H9 (cell line): ENCODE measurements at regions not wholly inside any gene's neighbourhood (a gene's known extent, or its start where the extent isn't known, plus 50 kb on each side); places are given as distances from the start of the nearest gene placed in this dataset.
A peak's percentile ranks its signal among the peaks of the same experiment; 100 is the strongest.

Experiments
- DNase-seq: peaks from one replicate; pipeline ENCODE4 v3.0.0-alpha.2; 2017
- H2AFZ ChIP-seq: one replicate; pipeline ENCODE4 v1.6.1; 2013; ENCODE audit warnings: mild to moderate bottlenecking, low read length, control low read depth, moderate library complexity
- H2AK5ac ChIP-seq: 2 replicates; pipeline ENCODE4 v1.6.1; 2013; ENCODE audit warnings: low read length, control low read depth, mixed read lengths; ENCODE audit not compliant: insufficient read length
- H2BK120ac ChIP-seq: one replicate; pipeline ENCODE4 v1.6.1; 2013; ENCODE audit warnings: low read depth, mild to moderate bottlenecking, low read length, control low read depth, inconsistent platforms; ENCODE audit not compliant: poor library complexity, severe bottlenecking
- H2BK12ac ChIP-seq: 2 replicates; pipeline ENCODE4 v1.6.1; 2013; ENCODE audit warnings: low read length, control low read depth, mixed read lengths, low read depth; ENCODE audit not compliant: insufficient read length
- H2BK15ac ChIP-seq: 2 replicates; pipeline ENCODE4 v1.6.1; 2013; ENCODE audit warnings: low read depth, low read length, control low read depth
- H2BK20ac ChIP-seq: one replicate; pipeline ENCODE4 v1.6.1; 2013; ENCODE audit warnings: low read depth, mild to moderate bottlenecking, low read length, control low read depth, inconsistent platforms; ENCODE audit not compliant: poor library complexity, severe bottlenecking
- H2BK5ac ChIP-seq: 2 replicates; pipeline ENCODE4 v1.6.1; 2013; ENCODE audit warnings: low read length, control low read depth, mixed read lengths; ENCODE audit not compliant: insufficient read length
- H3K14ac ChIP-seq: 2 replicates; pipeline ENCODE4 v1.6.1; 2013; ENCODE audit warnings: low read length, control low read depth; ENCODE audit not compliant: insufficient read depth
- H3K18ac ChIP-seq: 2 replicates; pipeline ENCODE4 v1.6.1; 2013; ENCODE audit warnings: low read depth, mild to moderate bottlenecking, mixed read lengths, low read length, control low read depth; ENCODE audit not compliant: insufficient read length
- H3K23ac ChIP-seq: 2 replicates; pipeline ENCODE4 v1.6.1; 2013; ENCODE audit warnings: low read length, control low read depth, mixed read lengths, low read depth; ENCODE audit not compliant: insufficient read length
- H3K23me2 ChIP-seq: 2 replicates; pipeline ENCODE4 v1.6.1; 2013; ENCODE audit warnings: low read depth, mild to moderate bottlenecking, mixed read lengths, low read length, control low read depth; ENCODE audit not compliant: insufficient read length, poor library complexity, severe bottlenecking
- H3K27ac ChIP-seq: 2 replicates; pipeline ENCODE4 v1.5.1; 2013; ENCODE audit warnings: low read length, control low read depth, mixed read lengths, low read depth; ENCODE audit not compliant: insufficient read length
- H3K27me3 ChIP-seq: 2 replicates; pipeline ENCODE4 v1.6.1; 2013; ENCODE audit warnings: low read length, control low read depth, inconsistent platforms; ENCODE audit not compliant: insufficient read depth
- H3K4ac ChIP-seq: 2 replicates; pipeline ENCODE4 v1.6.1; 2013; ENCODE audit warnings: low read depth, mild to moderate bottlenecking, control low read depth, inconsistent platforms, low read length, moderate library complexity
- H3K4me1 ChIP-seq: 2 replicates; pipeline ENCODE4 v1.6.1; 2013; ENCODE audit warnings: low read length, control low read depth, inconsistent platforms; ENCODE audit not compliant: insufficient read depth
- H3K4me2 ChIP-seq: 2 replicates; pipeline ENCODE4 v1.6.1; 2013; ENCODE audit warnings: low read length, control low read depth, mixed read lengths; ENCODE audit not compliant: insufficient read length, insufficient read depth
- H3K56ac ChIP-seq: 2 replicates; pipeline ENCODE4 v1.6.1; 2013; ENCODE audit warnings: low read depth, mild to moderate bottlenecking, mixed read lengths, low read length, control low read depth; ENCODE audit not compliant: insufficient read length
- H3K79me1 ChIP-seq: 2 replicates; pipeline ENCODE4 v1.6.1; 2013; ENCODE audit warnings: low read depth, mild to moderate bottlenecking, moderate library complexity, low read length, control low read depth, inconsistent platforms; ENCODE audit not compliant: insufficient read depth, poor library complexity, severe bottlenecking
- H3K79me2 ChIP-seq: 2 replicates; pipeline ENCODE4 v1.6.1; 2013; ENCODE audit warnings: low read length, control low read depth, inconsistent platforms; ENCODE audit not compliant: insufficient read depth
- H3K9ac ChIP-seq: 2 replicates; pipeline ENCODE4 v1.6.1; 2013; ENCODE audit warnings: low read length, control low read depth, mixed read lengths; ENCODE audit not compliant: insufficient read length; ENCODE audit errors: extremely low read depth
- H3K9me3 ChIP-seq: one replicate; pipeline ENCODE4 v1.6.1; 2013; ENCODE audit warnings: low read depth, low read length, inconsistent platforms; ENCODE audit not compliant: control insufficient read depth
- H3T11ph ChIP-seq: one replicate; pipeline ENCODE4 v1.6.1; 2013; ENCODE audit warnings: mild to moderate bottlenecking, low read length, control low read depth, inconsistent platforms
- H4K20me1 ChIP-seq: one replicate; pipeline ENCODE4 v1.6.1; 2013; ENCODE audit not compliant: control insufficient read depth, insufficient read length, insufficient read depth
- H4K5ac ChIP-seq: 2 replicates; pipeline ENCODE4 v1.6.1; 2013; ENCODE audit warnings: low read depth, mild to moderate bottlenecking, mixed read lengths, low read length, control low read depth; ENCODE audit not compliant: insufficient read length
- H4K8ac ChIP-seq: replicated peaks from 2 replicates; pipeline ENCODE4 v1.6.1; 2013; ENCODE audit warnings: low read length, control low read depth, mixed read lengths, low read depth; ENCODE audit not compliant: insufficient read length
- H4K91ac ChIP-seq: 2 replicates; pipeline ENCODE4 v1.6.1; 2013; ENCODE audit warnings: low read depth, mild to moderate bottlenecking, moderate library complexity, mixed read lengths, low read length, control low read depth; ENCODE audit not compliant: insufficient read length
- H3K27ac Mint-ChIP-seq, 3 experiments: 2 replicates in 2 of 3; 3 replicates in 1 of 3; pipeline ENCODE4 v1.8.0; 2020 to 2021; ENCODE audit warnings: mixed read lengths in 3 of 3, mild to moderate bottlenecking in 1 of 3, moderate library complexity in 1 of 3
- H3K27me3 Mint-ChIP-seq: 2 replicates; pipeline ENCODE4 v1.8.0; 2021; ENCODE audit warnings: low read depth, mild to moderate bottlenecking, moderate library complexity, mixed read lengths
- H3K36me3 Mint-ChIP-seq, 3 experiments: 2 replicates in 2 of 3; 3 replicates in 1 of 3; pipeline ENCODE4 v1.8.0; 2020 to 2021; ENCODE audit warnings: low read depth in 3 of 3, mixed read lengths in 3 of 3; ENCODE audit not compliant: insufficient read depth in 1 of 3
- H3K4me1 Mint-ChIP-seq, 2 experiments: 2 replicates each; pipeline ENCODE4 v1.8.0; 2020; ENCODE audit warnings: mixed read lengths in 2 of 2
- H3K4me3 Mint-ChIP-seq, 2 experiments: 2 replicates in 1 of 2; 3 replicates in 1 of 2; pipeline ENCODE4 v1.8.0; 2020 to 2021; ENCODE audit warnings: mild to moderate bottlenecking in 2 of 2, mixed read lengths in 2 of 2, moderate library complexity in 1 of 2
- H3K9me3 Mint-ChIP-seq, 2 experiments: 2 replicates in 1 of 2; 3 replicates in 1 of 2; pipeline ENCODE4 v1.8.0; 2020; ENCODE audit warnings: mild to moderate bottlenecking in 2 of 2, mixed read lengths in 2 of 2, moderate library complexity in 1 of 2
- CTCF ChIP-seq: fragments of 200-600 bp; sonication (generic); conservative IDR thresholded peaks from 3 replicates; pipeline ENCODE4 v1.8.0; 2021; ENCODE audit warnings: antibody characterized with exemption, mild to moderate bottlenecking
- WGBS: extraction: QIAGEN DNeasy Blood & Tissue Kit; methylation state at CpG from one replicate; pipeline ENCODE4 v1.1.7; 2013; ENCODE audit warnings: missing lambda C conversion rate, low lambda C conversion rate, mixed read lengths; ENCODE audit not compliant: insufficient read length; ENCODE audit errors: extremely low coverage; 5-methylcytosine and 5-hydroxymethylcytosine counted together

DNA sequence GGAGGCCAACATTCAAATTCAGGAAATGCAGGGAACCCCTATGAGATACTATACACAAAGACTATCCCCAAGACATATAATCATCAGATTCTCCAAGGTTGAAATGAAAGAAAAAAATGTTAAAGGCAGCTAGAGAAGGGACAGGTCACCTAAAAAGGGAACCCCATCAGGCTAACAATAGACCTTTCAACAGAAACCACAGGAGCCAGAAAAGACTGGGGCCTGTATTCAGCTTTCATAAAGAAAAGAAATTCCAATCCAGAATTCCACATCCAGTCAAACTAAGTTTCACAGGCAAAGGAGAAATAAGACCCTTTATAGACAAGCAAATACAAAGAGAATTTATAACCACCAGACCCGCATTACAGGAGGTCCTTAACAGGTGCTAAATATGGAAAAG lies 1703.6 kb upstream of the PRR20A start:
- H3K9me3 ChIP-seq: no peaks in the 10 kb centered on the region
- no peaks in the 10 kb centered on the region for H4K20me1 ChIP-seq
- no peak overlapping the region for H3K4me3 Mint-ChIP-seq
- no peak overlapping the region for H4K5ac ChIP-seq
- H3K56ac ChIP-seq: no peak overlapping the region
- no peak overlapping the region for H2AFZ ChIP-seq
- H2BK12ac ChIP-seq: no peak overlapping the region
- no peak for DNase-seq
- peaks cover 5% of the 10 kb centered on the region in 2 experiments; a peak in 3 of 5 replicates for H3K9me3 Mint-ChIP-seq
- no peak overlapping the region for H3T11ph ChIP-seq
- H4K8ac ChIP-seq: no peak overlapping the region
- H3K36me3 Mint-ChIP-seq: peaks cover 0 to 18% (median 17%) of the 10 kb centered on the region in 3 experiments; a peak in 5 of 7 replicates
- no peak overlapping the region for H3K27ac ChIP-seq
- H2BK15ac ChIP-seq: no peak overlapping the region
- H3K27me3 Mint-ChIP-seq: no peaks in the 10 kb centered on the region
- no peaks in the 10 kb centered on the region for H3K79me1 ChIP-seq
- H3K4me2 ChIP-seq: no peak overlapping the region
- H3K27me3 ChIP-seq: no peaks in the 10 kb centered on the region
- H2AK5ac ChIP-seq: no peak overlapping the region
- H2BK5ac ChIP-seq: no peak overlapping the region
- H2BK120ac ChIP-seq: no peak overlapping the region
- peak overlapping the region in 2 of 3 experiments; percentile 63 to 76; a peak in 3 of 7 replicates for H3K27ac Mint-ChIP-seq
- H3K79me2 ChIP-seq: no peaks in the 10 kb centered on the region
- H3K14ac ChIP-seq: no peak overlapping the region
- H3K18ac ChIP-seq: no peak overlapping the region
- H3K9ac ChIP-seq: no peak overlapping the region
- TF ChIP-seq CTCF: no peak
- no peak overlapping the region for H4K91ac ChIP-seq
- no peaks in the 10 kb centered on the region; the same call in 1 of the 2 replicates for H3K4me1 ChIP-seq
- no peaks in the 10 kb centered on the region for H3K23me2 ChIP-seq
- no CpG with 5 or more reads among the region's 1 CpG for WGBS
- H3K4ac ChIP-seq: no peak overlapping the region
- H3K4me1 Mint-ChIP-seq: peaks cover 38 to 44% of the 10 kb centered on the region in 2 experiments
- H2BK20ac ChIP-seq: no peak overlapping the region
- H3K23ac ChIP-seq: no peak overlapping the region
